NCI-H2196 treated with DMSO at 0.1 percent for 48 hours (cell line): ENCODE measurements at regions not wholly inside any gene's neighbourhood (a gene's known extent, or its start where the extent isn't known, plus 50 kb on each side); places are given as distances from the start of the nearest gene placed in this dataset.

ENCODE experiments used
- DNase-seq: peaks from one replicate; lab custom pipeline; 2025; ENCODE audit not compliant: unreplicated experiment; lab: John Stamatoyannopoulos, UW

- no peak for DNase-seq
These were observed 221.5 kb upstream of the FOXF1 start for GRCh38 chr16:86288716-86289294.

- no peak for DNase-seq
These were observed 221.0 kb upstream of the FOXF1 start for GRCh38 chr16:86289304-86289703.

GRCh38 chr16:86289907-86290306 lies 220.4 kb upstream of the FOXF1 start:
- DNase-seq: no peak

- DNase-seq: no peak
These were observed 218.8 kb upstream of the FOXF1 start for GRCh38 chr16:86291491-86291890.

GRCh38 chr16:86292171-86292775 lies 218.1 kb upstream of the FOXF1 start:
- DNase-seq: no peak

- no peak for DNase-seq
These were observed 217.4 kb upstream of the FOXF1 start for GRCh38 chr16:86292942-86293341.

GRCh38 chr16:86293906-86294305 lies 216.4 kb upstream of the FOXF1 start:
- DNase-seq: no peak

- DNase-seq: no peak
These were observed 215.7 kb upstream of the FOXF1 start for GRCh38 chr16:86294535-86295196.

GRCh38 chr16:86296256-86296655 lies 214.1 kb upstream of the FOXF1 start:
- no peak for DNase-seq

- DNase-seq: no peak
These were observed 212.9 kb upstream of the FOXF1 start for GRCh38 chr16:86297391-86297790.

GRCh38 chr16:86297866-86298757 lies 212.2 kb upstream of the FOXF1 start:
- DNase-seq: no peak

GRCh38 chr16:86298758-86299134 lies 211.6 kb upstream of the FOXF1 start:
- DNase-seq: no peak

GRCh38 chr16:86299882-86300610 lies 210.3 kb upstream of the FOXF1 start:
- DNase-seq: no peak

GRCh38 chr16:86300746-86301481 lies 209.4 kb upstream of the FOXF1 start:
- DNase-seq: no peak

- DNase-seq: no peak
These were observed 207.8 kb upstream of the FOXF1 start for GRCh38 chr16:86302421-86303109.

GRCh38 chr16:86303787-86304678 lies 206.3 kb upstream of the FOXF1 start:
- no peak for DNase-seq

- no peak for DNase-seq
These were observed 205.5 kb upstream of the FOXF1 start for GRCh38 chr16:86304868-86305267.

- DNase-seq: no peak
These were observed 204.9 kb upstream of the FOXF1 start for GRCh38 chr16:86305440-86305839.
